ENCODE measurements at regions not wholly inside any gene's neighbourhood (a gene's known extent, or its start where the extent isn't known, plus 50 kb on each side); places are given as distances from the start of the nearest gene placed in this dataset.

DNA sequence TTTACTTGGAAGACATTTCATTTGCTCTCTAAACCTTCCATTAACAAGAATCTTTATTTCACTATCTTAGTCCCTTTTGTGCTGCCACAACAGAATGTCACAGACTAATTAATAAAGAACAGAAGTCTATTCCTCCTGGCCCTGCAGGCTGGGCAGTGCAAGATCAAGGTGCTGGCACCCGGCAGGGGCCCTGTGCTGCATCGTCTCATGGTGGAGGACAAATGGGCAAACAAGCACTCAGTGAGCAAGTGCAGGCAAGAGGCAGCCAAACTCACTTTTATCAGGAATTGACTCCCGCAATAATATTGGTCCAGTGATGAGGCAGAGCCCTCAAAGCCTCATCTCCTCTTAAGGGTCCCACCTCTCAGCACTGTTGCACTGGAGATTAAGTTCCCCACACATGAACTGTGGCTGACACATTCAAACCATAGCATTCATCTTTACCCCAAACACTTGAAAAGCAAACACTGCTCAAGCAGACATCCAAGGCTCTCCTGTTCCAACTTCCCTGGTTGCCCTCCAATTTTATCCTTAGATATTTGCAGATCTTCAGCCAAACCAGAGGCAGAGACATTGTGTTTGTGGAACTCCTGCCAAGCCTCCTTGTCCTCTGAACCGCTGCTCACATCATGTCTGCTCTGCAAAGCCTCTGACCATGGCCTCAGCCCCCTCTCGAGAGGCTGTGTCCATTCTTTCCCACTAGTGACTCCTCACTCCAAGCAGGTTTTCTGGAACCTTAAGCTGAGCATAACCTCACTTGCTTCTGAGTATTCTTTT is 404.4 kb upstream of the SOX11 start:
- no peak overlapping the region for H3K4me3 ChIP-seq (ENCODE audit: low read depth, low read length)

DNA sequence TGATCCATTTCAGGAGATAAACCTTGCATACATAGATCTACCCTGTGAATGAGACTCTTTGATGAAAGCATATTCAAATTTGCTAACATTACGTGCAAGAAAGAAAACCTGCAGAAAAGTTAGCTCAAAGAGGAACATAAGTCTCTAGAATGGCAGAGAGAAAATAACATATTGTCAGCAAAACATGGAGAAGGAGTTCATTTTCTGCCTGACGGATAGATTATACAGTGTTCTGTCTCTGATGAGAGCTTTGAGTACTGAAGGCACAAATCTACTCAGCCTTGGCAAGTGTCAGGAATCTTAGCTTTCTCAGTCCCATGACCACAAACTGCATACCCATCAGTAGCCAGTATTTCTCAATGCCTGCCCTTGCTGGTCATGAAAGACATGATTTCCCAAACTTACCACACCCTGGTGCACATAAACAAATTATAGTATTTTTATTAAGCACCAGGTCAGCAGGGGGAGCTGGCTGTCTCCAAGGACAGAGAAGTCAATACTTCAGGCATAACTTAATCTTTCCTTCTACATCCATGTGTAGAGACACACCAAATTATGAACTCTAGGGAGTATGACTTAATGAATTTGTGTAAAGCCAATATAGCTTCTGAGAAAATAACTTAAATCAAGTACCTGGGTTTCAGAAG is 401.2 kb upstream of the SOX11 start:
- no peak overlapping the region for H3K4me3 ChIP-seq (ENCODE audit: low read depth, low read length)

DNA sequence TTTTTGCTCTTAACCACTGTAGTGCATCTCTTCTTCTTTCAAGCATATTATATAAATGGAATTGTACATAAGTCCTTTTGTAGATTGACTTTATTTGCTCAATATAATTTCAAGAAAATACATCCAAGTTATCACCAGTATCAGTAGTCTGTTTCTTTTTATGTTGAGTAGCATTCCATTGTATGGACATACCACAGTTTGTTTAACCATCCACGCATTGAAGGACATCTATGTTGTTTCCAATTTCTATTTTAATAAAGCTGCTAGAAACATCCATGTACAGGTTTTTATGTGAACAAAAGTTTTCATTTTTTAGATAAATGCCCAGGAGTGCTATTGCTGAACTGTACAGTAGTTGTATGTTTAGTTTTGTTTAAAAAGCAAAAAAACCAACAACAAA is 387.5 kb upstream of the SOX11 start:
- H3K4me3 ChIP-seq (ENCODE audit: low read depth, low read length), result no peak overlapping the region

DNA sequence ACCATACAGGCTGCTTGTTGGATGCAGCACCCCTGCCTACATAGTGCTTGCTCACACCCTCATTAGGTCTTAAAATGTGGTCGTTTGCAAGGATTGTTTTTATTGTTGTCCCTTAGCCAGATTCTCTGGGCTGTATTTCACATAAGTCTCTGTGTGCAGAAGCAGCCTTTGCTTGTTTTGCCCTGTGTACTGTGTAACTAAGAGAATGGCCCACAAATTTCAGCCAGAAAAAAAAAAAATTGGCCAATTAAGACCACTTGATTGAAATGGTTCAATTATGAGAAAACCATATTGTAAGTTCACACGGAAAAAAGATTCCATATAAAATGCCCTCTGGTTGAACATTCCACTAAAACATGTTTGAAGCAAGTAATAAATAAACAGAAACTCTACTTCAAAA is 377.1 kb upstream of the SOX11 start:
- no peak overlapping the region for H3K4me3 ChIP-seq (ENCODE audit: low read depth, low read length)

DNA sequence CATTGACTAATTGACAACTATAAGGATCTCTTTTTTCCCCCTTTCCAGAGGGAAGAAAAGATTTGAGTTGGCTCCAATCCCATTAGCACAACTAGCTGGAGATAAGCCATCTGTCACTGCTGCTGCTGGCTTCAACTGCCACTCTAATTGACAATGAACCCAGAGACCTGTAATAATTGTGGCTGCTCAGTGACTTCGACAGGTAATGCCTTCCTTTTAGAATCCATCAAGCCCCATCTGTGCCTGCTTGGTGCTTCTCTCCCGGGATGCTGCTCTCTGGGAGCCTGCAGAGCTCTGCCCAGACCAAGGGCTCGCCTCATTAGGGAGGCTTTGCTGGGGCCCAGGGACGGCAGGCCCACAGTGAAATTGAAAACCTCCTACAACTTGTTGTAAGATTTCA is 376.7 kb upstream of the SOX11 start:
- H3K4me3 ChIP-seq (ENCODE audit: low read depth, low read length), result no peak overlapping the region

DNA sequence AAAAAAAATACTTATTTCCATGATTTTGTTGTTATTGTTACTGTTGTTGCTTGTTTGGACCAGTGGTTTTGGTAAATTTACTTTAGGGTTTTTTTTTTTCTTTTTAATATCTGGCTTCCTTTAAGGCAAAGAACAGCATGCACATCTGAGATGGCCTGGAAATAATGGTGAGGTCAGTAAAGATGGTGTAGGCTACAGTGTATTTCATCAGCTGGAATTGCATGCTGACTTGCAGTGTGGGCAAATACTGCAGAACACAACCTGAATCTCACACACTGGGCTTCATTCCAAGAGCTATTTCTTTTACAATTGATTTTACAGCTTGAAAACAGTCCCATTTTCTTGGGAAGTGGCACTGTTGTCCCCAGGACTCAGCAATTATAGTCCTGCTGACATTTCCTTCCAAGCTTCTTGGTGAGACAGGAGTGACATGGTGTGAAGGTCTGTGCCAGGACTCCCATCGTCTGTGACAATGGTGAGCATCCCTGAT is 376.1 kb upstream of the SOX11 start:
- H3K4me3 ChIP-seq (ENCODE audit: low read depth, low read length), result no peak overlapping the region

DNA sequence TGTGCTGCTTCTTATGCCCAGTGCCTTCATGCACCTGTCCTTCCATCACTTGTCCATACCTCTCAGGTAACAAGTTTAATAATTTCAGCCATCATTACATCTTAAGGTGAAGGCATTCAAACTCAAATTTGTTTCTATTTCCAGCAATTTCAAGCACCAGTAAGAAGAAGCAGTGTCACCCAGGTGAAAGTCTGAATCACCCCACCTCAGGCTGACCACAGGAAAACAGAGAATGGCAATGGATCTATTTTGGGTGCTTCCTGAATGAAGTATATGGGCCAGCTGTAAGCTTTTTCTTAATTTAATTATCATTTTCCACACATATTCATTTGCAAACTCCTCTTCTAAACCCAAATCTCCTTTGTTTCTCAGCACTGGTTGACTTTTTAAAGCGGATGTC is 372.7 kb upstream of the SOX11 start:
- no peak overlapping the region for H3K4me3 ChIP-seq (ENCODE audit: low read depth, low read length)

DNA sequence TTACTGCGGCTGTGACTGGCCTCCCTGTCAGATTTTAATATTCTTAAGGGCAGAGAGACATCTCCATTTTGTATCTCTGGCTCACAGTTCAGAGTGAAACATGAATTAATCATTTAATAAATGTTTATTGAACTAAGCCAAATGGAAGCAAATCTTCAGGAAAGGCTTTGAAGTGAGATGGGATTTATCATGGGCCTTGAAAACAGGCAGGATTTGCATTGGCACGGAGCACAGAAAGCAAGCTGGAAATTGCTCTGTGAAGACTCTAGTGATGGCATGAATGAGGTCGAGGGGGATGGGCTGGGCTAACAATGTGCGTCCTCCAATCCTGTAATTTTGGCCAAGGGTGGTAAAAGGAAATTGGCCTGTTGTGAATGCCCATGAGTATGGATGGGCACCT is 369.8 kb upstream of the SOX11 start:
- H3K4me3 ChIP-seq (ENCODE audit: low read depth, low read length), result no peak overlapping the region

DNA sequence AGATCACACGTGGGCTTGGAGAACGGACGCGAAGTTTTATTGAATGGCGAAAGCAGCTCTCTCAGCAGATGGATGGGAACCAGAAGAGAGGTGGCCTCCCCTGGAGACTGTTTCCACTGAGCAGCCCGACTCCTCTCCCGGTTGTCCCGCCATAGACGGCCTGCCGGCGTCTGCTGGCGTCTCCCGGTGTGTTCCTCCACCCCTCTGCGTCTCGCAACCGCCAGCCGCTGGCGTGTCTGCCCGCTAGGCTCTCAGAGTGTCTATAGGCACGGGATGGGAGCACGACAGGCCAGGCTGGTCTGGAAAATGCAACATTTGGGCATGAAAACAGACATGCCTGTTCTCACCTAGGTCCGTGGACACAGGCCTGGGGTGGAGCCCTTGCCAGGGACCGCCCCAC is 366.7 kb upstream of the SOX11 start:
- H3K4me3 ChIP-seq (ENCODE audit: low read depth, low read length), result no peak overlapping the region

DNA sequence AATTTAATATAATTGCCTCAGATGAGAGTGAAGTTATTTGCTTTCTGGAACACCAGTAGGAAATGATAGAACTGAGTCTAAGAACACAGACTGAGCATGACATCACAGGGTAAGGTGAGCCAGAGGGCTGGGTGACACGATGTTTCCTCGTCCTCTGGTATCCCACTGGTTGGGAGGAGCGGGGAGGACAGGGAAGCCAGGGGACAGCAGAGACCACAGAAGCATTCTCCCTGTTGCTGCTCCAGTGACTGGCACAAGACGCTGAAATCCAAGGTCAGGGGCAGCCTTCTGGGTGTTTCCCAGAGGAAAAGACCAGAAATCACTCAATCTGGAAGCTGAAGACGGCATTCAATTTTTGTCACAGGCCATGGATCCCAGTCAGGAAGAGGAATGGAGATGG is 363.4 kb upstream of the SOX11 start:
- no peak overlapping the region for H3K4me3 ChIP-seq (ENCODE audit: low read depth, low read length)

DNA sequence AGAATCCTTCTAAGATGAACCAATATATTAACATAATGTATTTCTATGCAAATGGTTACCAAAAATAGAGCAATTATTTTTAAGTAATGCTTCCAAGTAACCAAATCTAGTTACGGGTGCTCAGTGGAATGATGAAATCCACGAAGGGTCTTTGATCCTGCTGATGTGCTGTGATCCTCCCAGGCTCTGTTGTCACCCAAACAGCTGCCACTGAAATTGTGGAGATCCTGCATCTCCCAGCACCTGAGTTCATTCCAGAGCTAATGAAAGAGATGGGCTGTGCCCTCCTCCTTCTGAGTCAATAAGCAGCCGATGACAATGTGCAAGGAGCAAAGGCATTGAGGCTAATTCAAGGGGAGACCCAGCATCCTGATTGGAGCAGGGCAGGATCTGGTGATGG is 362.4 kb upstream of the SOX11 start:
- H3K4me3 ChIP-seq (ENCODE audit: low read depth, low read length), result no peak overlapping the region

DNA sequence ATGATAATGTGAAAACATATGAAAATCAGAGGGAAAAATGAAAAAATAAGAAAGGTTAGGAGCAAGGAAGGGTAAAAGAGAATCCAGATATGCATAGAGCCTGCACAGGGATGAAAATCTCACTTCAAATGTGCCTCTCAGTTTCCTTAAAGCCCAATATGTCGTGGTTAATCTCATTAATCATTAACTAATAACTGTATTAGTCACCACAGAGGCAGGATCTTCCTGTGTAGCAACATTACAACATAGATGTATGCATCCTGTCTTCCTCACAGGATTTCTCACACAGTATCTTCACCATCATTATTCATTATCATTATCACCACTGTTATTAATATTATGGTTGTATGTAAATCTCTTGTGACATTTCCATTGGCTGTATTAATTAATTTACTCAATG is 361.2 kb upstream of the SOX11 start:
- no peak overlapping the region for H3K4me3 ChIP-seq (ENCODE audit: low read depth, low read length)

DNA sequence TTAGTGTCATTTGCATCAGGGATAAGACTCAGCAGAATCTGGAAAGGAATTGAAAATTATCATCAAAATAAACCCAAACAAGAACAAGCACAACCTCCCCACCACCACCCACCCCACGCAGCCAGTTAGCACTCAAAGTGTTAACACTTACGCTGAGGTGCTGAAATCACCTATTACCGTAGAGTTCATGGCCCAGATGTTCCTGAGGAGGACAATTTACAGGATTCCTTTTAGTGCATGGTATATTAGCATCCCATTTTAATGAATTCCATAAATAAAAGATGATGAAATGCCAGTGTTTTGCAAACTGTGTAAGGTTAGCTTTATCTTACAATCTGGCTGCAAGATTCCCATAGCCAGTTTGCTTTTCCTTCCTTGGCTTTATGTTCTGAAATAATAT is 359.3 kb upstream of the SOX11 start:
- no peak overlapping the region for H3K4me3 ChIP-seq (ENCODE audit: low read depth, low read length)

DNA sequence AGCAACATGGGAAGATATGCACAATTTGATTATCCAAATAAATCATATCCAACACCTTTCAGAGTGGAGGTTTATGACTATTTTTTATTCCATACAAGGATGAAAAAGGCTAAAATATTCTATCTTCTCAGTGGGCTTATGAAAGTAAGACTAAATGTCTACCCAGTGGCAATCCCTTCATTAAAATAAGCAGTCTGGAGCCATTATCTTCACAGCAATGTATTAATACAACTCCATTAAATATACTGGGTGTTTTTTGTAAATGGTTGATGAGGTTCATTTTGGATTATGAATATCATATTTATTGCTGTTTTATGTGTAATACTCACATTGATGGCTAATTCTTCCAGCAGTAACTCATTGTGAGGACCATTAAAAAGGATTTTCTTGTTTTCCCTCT is 352.7 kb upstream of the SOX11 start:
- H3K4me3 ChIP-seq (ENCODE audit: low read depth, low read length), result no peak overlapping the region

DNA sequence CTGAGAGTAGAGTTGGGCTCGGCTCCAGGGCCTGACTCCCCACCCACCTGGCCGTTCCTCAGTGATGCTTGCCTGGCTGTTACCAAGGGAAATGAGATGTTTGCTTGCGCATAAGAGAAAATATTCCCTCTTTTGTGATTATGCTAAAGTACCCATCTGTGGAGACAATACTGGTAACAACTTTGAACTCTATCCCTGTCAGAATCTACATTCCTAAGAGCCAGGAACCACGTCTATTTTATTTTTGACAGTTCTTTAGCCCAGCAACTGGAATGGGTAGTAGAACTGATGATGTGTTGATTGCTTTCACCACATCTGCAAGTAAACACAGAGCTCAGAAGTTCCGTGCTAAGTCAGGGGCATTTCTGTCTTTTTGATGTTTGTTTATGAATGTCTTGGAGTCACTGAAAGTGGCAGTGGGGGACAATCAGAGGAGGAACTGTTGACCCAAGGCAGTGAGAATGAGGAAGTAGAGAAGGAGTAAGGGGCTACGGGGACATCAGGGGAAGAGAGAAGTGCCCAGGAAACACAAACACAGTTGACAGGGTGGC is 348.3 kb upstream of the SOX11 start:
- no peak overlapping the region for H3K4me3 ChIP-seq (ENCODE audit: low read depth, low read length)

DNA sequence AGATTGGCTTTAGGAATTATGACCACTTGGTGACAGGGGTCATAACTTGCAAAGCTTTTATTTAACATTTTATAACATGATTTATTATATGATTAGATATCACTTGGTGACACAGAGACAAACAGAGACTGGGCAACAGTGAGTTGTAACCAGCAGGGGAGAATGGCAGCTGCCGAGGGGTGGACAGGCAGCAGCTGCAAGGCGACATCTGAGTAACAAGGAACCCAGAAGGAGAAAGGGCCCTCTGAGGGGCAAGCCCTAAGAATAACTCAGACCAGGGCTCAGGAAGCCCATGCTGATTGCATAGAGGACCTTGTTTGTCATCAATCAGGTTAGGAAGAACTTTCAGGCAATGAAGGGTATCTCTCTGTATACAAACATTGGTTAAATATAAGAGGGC is 339.9 kb upstream of the SOX11 start:
- no peak overlapping the region for H3K4me3 ChIP-seq (ENCODE audit: low read depth, low read length)

DNA sequence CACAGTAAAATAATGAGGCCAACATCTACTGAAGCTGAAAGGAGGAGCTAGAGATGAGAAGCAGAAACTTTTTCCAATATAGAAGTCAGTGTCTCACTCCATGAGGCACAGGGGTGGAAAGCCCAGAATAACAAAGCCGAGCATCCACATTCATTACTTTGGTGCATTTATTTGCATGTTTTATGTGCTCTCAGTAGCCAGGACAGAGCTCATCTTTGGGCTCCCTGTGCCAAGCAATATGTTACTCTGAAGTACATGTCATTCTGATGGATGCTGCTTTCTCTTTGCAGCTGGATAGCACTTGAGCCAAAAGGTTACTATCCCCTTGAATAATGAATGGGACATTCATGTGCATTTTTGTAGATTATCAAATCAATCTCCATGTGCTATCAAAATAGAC is 338.6 kb upstream of the SOX11 start:
- no peak overlapping the region for H3K4me3 ChIP-seq (ENCODE audit: low read depth, low read length)

DNA sequence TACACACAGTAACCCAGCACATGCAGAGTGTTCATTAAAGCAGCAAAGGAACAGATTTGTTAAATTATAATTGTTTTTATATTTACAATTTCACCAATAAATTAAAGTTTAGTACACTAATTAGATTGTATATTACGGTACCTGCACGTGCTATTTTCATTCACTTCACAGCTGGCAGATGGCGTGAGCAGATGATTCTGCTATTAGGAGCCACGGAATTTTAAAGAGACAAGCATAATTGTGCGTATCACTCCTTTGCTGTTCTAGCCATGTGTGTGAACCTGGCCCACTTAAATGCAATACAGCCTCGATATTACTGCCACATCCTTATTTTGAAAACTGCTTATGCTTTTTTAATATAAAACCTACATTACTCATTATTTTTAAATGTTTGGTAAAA is 332.8 kb upstream of the SOX11 start:
- H3K4me3 ChIP-seq (ENCODE audit: low read depth, low read length), result no peak overlapping the region

DNA sequence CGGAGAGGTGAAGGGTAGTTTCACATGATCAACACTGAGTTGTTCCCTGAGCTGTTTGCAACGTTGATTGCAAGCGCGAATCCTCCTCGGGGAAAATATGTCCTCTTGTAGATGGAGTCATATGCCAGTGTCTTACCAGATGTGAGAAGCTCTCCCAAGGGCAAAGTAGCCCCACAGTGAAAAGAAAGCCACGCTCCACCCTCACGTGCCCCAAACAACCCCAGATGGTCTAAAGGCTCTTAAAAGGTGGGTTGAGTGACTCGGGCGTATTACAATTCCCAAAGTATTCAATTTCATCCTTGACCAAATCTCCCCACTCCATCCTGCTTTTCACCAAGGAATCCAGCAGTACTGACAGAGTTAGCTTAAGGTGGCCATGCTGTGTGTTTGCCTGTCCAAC is 332.1 kb upstream of the SOX11 start:
- no peak overlapping the region for H3K4me3 ChIP-seq (ENCODE audit: low read depth, low read length)

DNA sequence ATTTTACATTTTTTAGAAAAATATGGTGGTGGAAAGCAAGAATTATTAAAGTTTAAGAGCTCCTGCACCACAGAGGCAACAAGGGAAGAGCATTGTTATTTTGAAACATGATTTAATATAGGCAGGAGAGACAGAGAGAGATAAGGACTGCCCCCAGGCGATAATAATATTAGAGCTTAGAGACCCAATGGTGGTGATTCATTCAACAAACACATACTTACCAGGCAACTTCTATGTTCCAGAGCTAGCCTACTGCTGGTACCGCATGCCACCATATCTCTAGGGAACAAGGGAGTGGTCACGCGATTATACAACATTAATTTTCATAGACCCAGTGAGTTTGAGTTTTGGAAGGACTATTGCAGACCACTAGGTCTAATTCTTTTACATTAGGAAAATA is 327.8 kb upstream of the SOX11 start:
- H3K4me3 ChIP-seq (ENCODE audit: low read depth, low read length), result no peak overlapping the region

DNA sequence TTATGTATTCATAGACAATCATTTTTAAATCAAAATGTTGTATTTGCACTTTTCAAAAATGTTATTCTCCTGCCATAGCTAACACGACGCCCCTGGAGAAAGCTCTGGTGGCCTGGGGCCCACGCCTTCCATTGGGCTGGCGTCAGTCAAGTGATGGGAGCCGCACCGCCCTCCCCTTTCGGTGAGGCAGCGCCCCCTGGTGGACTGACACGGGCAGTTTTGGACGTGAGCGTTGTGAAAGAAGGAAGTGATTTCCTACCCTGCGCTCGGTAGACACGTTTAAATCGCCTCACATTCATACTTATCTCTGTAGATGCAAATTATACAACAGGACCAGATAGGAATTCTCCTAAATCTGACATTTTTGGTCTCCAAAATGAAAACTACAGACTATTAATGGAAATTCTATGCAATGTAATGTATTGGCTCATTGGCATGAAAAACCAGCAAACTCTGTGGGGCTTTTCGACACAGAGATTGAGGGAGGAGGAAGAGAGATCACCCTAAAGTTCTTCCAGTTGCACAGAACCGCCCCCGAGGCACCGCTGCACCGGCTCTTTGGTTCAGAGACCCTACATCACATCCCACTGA is 326.2 kb upstream of the SOX11 start:
- H3K4me3 ChIP-seq (ENCODE audit: low read depth, low read length), result no peak overlapping the region

DNA sequence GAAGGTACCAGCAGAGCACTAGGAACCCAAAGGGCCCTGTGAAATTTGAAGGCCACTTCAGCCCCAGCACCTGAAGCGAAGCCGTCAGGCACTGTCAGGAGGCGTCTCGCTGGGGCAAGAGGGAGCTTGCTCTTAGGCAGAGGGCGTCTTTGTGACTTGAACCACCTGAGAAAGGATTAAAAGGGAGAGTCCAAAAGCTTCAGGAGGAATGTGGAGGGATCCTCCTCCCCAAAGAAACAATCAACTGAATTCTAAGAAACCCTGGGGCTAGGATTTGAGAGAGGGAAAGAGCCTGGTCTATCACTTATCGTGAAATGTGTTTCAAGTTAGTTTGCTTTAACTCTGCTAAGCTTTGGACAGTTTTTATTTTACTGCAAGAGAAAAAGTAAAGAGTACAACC is 324.9 kb upstream of the SOX11 start:
- no peak overlapping the region for H3K4me3 ChIP-seq (ENCODE audit: low read depth, low read length)
